ENCODE measurements at regions not wholly inside any gene's neighbourhood (a gene's known extent, or its start where the extent isn't known, plus 50 kb on each side); places are given as distances from the start of the nearest gene placed in this dataset.
A peak's percentile ranks its signal among the peaks of the same experiment; 100 is the strongest.

- no peak overlapping the region for H3K4me3 ChIP-seq
- peaks cover 0 to 17% (median 12%) of the 10 kb centered on the region in 9 donors for H3K4me1 ChIP-seq
- 44 to 71% methylated on average over 1 of the region's 1 CpG for WGBS, 2 donors
- intact Hi-C loops (cut with DNase I) = loop anchor here in 6 of 10 donors (5.0 to 10.0 kb wide), 7 partner anchors 120 to 462 kb away; partner anchors contain the start of gene HIVEP3 (in 3 of the 6)
- no peak for ATAC-seq
- H3K27ac ChIP-seq = no peak overlapping the region
- H3K27me3 ChIP-seq = no peaks in the 10 kb centered on the region
- H3K9me3 ChIP-seq = no peaks in the 10 kb centered on the region
- no peak for DNase-seq
- no peak for TF ChIP-seq CTCF (IDR thresholded peaks at IDR 0.05)
- H3K36me3 ChIP-seq = no peaks in the 10 kb centered on the region
Observed at GRCh38 chr1:42037161-42037560, 116.0 kb upstream of the GUCA2B start.

- intact Hi-C loops (cut with DNase I) = loop anchor here in 6 of 10 donors (5.0 to 10.0 kb wide), 7 partner anchors 119 to 461 kb away; partner anchors contain the start of gene HIVEP3 (in 3 of the 6)
- ATAC-seq (peak; percentile 97 to 99 (median 98)), DNase-seq (peak; percentile 96 to 98)
- 2% methylated on average over 37 to 57 of the region's 60 CpGs for WGBS, 2 donors
- no peak for TF ChIP-seq CTCF (IDR thresholded peaks at IDR 0.05)
- peak overlapping the region in 9 of 10 donors; percentile 81 to 99 (median 95) for H3K4me3 ChIP-seq
- H3K27me3 ChIP-seq = no peaks in the 10 kb centered on the region
- peak overlapping the region; percentile 29 to 91 (median 81) for H3K27ac ChIP-seq
- H3K9me3 ChIP-seq = no peaks in the 10 kb centered on the region
- peaks cover 0 to 18% (median 12%) of the 10 kb centered on the region in 9 donors for H3K4me1 ChIP-seq
- H3K36me3 ChIP-seq = no peaks in the 10 kb centered on the region
Observed at GRCh38 chr1:42035830-42036604, 117.2 kb upstream of the GUCA2B start.

DNA sequence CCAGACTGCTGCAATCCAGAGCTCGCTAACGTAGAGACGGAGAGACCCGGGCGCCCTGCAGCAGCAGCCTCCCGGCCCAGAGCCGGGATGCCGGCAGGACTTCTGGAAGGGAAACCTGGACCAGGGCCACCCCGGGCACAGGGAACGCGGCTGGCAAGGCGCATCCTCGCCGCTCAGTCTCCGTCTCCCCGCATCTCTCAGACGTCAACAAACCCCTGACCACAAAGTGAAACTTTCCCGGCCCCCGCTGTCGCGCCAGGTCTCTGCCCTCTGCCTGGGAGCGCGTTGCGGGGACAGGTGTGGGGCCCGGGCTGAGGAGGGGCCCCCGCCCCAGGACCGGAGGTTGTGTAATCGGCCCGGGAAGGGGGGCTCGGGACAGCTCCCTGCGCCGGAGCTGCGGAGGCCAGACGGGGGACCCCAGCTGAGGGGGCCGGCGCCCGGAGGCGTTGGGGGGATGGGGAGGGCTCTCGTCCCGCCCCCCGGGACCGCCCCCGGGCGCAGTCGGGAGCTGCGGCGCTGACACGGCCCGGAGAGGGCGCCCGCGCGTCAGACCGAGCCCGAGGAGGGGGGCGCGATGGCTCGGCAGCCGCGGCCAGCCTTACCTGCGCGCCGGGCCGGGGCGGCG is 116.6 kb upstream of the HIVEP3 start:
- Histone ChIP-seq H3K4me3 (peak overlapping the region; percentile 81 to 99 (median 96)), H3K27ac (peak overlapping the region; percentile 29 to 91 (median 84)), H3K27me3 (no peaks in the 10 kb centered on the region), H3K4me1 (peaks cover 0 to 20% (median 12%) of the 10 kb centered on the region in 9 donors), H3K36me3 (no peaks in the 10 kb centered on the region), H3K9me3 (no peaks in the 10 kb centered on the region)
- intact Hi-C loops (cut with DNase I) = loop anchor here in 6 of 10 donors (5.0 to 10.0 kb wide), 7 partner anchors 118 to 461 kb away; partner anchors contain the start of gene HIVEP3 (in 3 of the 6)
- DNase-seq (peak; percentile 58 to 59), ATAC-seq (peak; percentile 71 to 86 (median 77))
- 1% methylated on average over 47 to 66 of the region's 66 CpGs for WGBS, 2 donors
- peak in 8 of 9 donors; percentile 18 to 64 (median 50) for TF ChIP-seq CTCF (IDR thresholded peaks at IDR 0.05)

DNA sequence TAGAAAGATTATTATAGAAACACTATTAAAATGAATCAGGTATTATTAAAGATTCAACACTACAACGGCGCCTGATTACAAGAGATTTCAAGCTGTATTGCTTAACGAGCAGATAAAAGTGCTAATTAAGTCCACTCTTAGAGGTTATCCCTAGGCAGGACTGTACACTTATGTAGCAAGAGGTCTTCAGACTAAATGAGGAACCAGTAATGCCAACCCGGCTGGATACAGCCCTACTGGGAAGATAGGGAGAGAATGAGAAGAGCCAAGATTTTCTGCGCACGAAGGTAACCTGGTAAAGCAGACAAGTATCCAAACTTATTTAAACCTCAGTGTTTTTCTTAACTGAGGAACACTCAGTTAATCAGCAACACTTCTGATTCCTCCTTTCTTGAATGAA is 115.7 kb upstream of the HIVEP3 start:
- Histone ChIP-seq H3K4me1 (peaks cover 0 to 20% (median 12%) of the 10 kb centered on the region in 9 donors), H3K4me3 (peak overlapping the region in 8 of 10 donors; percentile 81 to 99 (median 94)), H3K27ac (peak overlapping the region in 1 of 10 donors; percentile 80), H3K27me3 (no peaks in the 10 kb centered on the region), H3K36me3 (no peaks in the 10 kb centered on the region), H3K9me3 (no peaks in the 10 kb centered on the region)
- ATAC-seq (no peak), DNase-seq (no peak)
- WGBS, 2 donors = 55 to 58% methylated on average over 6 of the region's 6 CpGs
- TF ChIP-seq CTCF (IDR thresholded peaks at IDR 0.05) = no peak
- intact Hi-C loops (cut with DNase I) = loop anchor here in 5 of 10 donors (10.0 kb wide), 5 partner anchors 130 to 460 kb away; no protein-coding TSS in a partner anchor

All from heart right ventricle (tissue), 16 donors.